ENCODE measurements at regions not wholly inside any gene's neighbourhood (a gene's known extent, or its start where the extent isn't known, plus 50 kb on each side); places are given as distances from the start of the nearest gene placed in this dataset.

GRCh38 chr18:27277554-27277953 lies 92.4 kb upstream of the CHST9 start:
- no peaks in the 10 kb centered on the region for H3K9me3 ChIP-seq (ENCODE audit: control insufficient read depth, insufficient read depth, low read depth, low read length)
- no peaks in the 10 kb centered on the region for H3K4me1 ChIP-seq (ENCODE audit: control insufficient read depth, insufficient read depth, low read length)
- CTCF ChIA-PET, result no interaction called here
- H3K36me3 ChIP-seq (ENCODE audit: control insufficient read depth, insufficient read depth, low read length), result no peaks in the 10 kb centered on the region
- BruUV-seq (replicated peaks), result no TSS peak
- no peak for ATAC-seq
- no peak overlapping the region for H3K27ac ChIP-seq (ENCODE audit: low read length)
- no peak for DNase-seq (ENCODE audit: low read depth, low spot score)
- in situ Hi-C loops (cut with HindIII; ENCODE audit: low pct_unique_long_range_greater_than_20kb, low sequenced_read_pairs), result no loop called here
- TF ChIP-seq TCF7L2 (IDR thresholded peaks at IDR 0.05; ENCODE audit: low read depth, low read length), result no peak
- H3K4me3 ChIP-seq (ENCODE audit: low read depth in 2 of 2, low read length in 2 of 2), result no peak overlapping the region
- no peaks in the 10 kb centered on the region for H3K27me3 ChIP-seq (ENCODE audit: control insufficient read depth, insufficient read depth, low read length)
- POLR2A ChIA-PET, result no interaction called here
- intact Hi-C loops (cut with micrococcal nuclease; ENCODE audit: unreplicated experiment), result no loop called here

GRCh38 chr18:27276886-27277285 lies 91.8 kb upstream of the CHST9 start:
- ChIA-PET CTCF (no interaction called here), POLR2A (no interaction called here)
- intact Hi-C loops (cut with micrococcal nuclease; ENCODE audit: unreplicated experiment), result no loop called here
- Histone ChIP-seq H3K27ac (ENCODE audit: low read length) (no peak overlapping the region), H3K4me3 (ENCODE audit: low read depth in 2 of 2, low read length in 2 of 2) (no peak overlapping the region), H3K36me3 (ENCODE audit: control insufficient read depth, insufficient read depth, low read length) (no peaks in the 10 kb centered on the region), H3K9me3 (ENCODE audit: control insufficient read depth, insufficient read depth, low read depth, low read length) (no peaks in the 10 kb centered on the region), H3K27me3 (ENCODE audit: control insufficient read depth, insufficient read depth, low read length) (no peaks in the 10 kb centered on the region), H3K4me1 (ENCODE audit: control insufficient read depth, insufficient read depth, low read length) (no peaks in the 10 kb centered on the region)
- BruUV-seq (replicated peaks), result no TSS peak
- TF ChIP-seq TCF7L2 (IDR thresholded peaks at IDR 0.05; ENCODE audit: low read depth, low read length) (no peak), REST (IDR thresholded peaks at IDR 0.05; ENCODE audit: insufficient read depth in 1 of 2, low read depth in 2 of 2, low read length in 1 of 2) (no peak), SIN3A (IDR thresholded peaks at IDR 0.05; ENCODE audit: borderline replicate concordance, insufficient read depth, low read depth, low read length) (no peak), POLR2AphosphoS5 (IDR thresholded peaks at IDR 0.05; ENCODE audit: low read depth, low read length) (no peak)
- TF ChIP-seq, protein P1, sequence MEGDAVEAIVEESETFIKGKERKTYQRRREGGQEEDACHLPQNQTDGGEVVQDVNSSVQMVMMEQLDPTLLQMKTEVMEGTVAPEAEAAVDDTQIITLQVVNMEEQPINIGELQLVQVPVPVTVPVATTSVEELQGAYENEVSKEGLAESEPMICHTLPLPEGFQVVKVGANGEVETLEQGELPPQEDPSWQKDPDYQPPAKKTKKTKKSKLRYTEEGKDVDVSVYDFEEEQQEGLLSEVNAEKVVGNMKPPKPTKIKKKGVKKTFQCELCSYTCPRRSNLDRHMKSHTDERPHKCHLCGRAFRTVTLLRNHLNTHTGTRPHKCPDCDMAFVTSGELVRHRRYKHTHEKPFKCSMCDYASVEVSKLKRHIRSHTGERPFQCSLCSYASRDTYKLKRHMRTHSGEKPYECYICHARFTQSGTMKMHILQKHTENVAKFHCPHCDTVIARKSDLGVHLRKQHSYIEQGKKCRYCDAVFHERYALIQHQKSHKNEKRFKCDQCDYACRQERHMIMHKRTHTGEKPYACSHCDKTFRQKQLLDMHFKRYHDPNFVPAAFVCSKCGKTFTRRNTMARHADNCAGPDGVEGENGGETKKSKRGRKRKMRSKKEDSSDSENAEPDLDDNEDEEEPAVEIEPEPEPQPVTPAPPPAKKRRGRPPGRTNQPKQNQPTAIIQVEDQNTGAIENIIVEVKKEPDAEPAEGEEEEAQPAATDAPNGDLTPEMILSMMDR (IDR thresholded peaks at IDR 0.05), result no peak
- in situ Hi-C loops (cut with HindIII; ENCODE audit: low pct_unique_long_range_greater_than_20kb, low sequenced_read_pairs), result no loop called here
- no peak for DNase-seq (ENCODE audit: low read depth, low spot score)
- ATAC-seq, result no peak

DNA sequence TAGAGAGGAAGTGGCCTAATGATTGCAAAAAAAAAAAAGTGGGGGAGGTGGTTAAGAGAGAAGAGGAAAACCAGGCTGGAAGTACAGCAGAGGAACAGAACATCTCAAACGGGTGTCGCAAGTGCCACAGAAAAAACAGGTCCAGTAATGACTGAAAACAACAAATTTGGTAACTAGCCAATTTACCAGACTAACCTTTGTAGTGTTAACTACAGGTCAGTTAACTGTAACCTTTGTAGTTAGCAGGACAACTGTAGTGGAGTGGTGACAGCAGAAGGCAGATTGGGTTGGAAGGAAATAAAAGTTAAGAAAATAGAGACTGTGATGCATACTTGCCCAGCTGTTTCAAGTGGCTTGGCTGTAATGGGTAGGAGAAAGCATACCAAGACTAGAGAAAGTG lies 91.4 kb upstream of the CHST9 start:
- H3K27me3 ChIP-seq (ENCODE audit: control insufficient read depth, insufficient read depth, low read length), result no peaks in the 10 kb centered on the region
- no peak for TF ChIP-seq REST (IDR thresholded peaks at IDR 0.05; ENCODE audit: insufficient read depth in 1 of 2, low read depth in 2 of 2, low read length in 1 of 2)
- TF ChIP-seq TCF7L2 (IDR thresholded peaks at IDR 0.05; ENCODE audit: low read depth, low read length), result no peak
- no peak for TF ChIP-seq POLR2AphosphoS5 (IDR thresholded peaks at IDR 0.05; ENCODE audit: low read depth, low read length)
- H3K4me3 ChIP-seq (ENCODE audit: low read depth in 2 of 2, low read length in 2 of 2), result no peak overlapping the region
- CTCF ChIA-PET, result no interaction called here
- no peaks in the 10 kb centered on the region for H3K9me3 ChIP-seq (ENCODE audit: control insufficient read depth, insufficient read depth, low read depth, low read length)
- in situ Hi-C loops (cut with HindIII; ENCODE audit: low pct_unique_long_range_greater_than_20kb, low sequenced_read_pairs) (no loop called here), intact Hi-C loops (cut with micrococcal nuclease; ENCODE audit: unreplicated experiment) (no loop called here)
- no peak overlapping the region for H3K27ac ChIP-seq (ENCODE audit: low read length)
- ATAC-seq (no peak), DNase-seq (ENCODE audit: low read depth, low spot score) (no peak)
- POLR2A ChIA-PET, result no interaction called here
- H3K36me3 ChIP-seq (ENCODE audit: control insufficient read depth, insufficient read depth, low read length), result no peaks in the 10 kb centered on the region
- no peaks in the 10 kb centered on the region for H3K4me1 ChIP-seq (ENCODE audit: control insufficient read depth, insufficient read depth, low read length)
- BruUV-seq (replicated peaks), result no TSS peak

Measured in Panc1 (cell line).